HepG2 (cell line): ENCODE measurements at regions not wholly inside any gene's neighbourhood (a gene's known extent, or its start where the extent isn't known, plus 50 kb on each side); places are given as distances from the start of the nearest gene placed in this dataset.

Experiments
- ATAC-seq: fragments of 200-7000 bp; cut with Tn5 transposase; 3 replicates; pipeline ENCODE4 v1.9.1; 2020; ENCODE audit warnings: mild to moderate bottlenecking, moderate library complexity
- BruUV-seq: library from RNA; stranded (reverse); fragments of 400-500 nt; replicated peaks from 2 replicates; lab custom pipeline; 2021; lab: Mats Ljungman, UMichigan
- CTCF ChIA-PET: fragments of 300-600 bp; formaldehyde crosslinking; extraction: SDS; loops from one replicate; lab custom pipeline; 2021; ENCODE audit warnings: low total read pairs, inconsistent platforms, low intra/inter-chr PET ratio; lab: Yijun Ruan, JAX
- POLR2A ChIA-PET: fragments of 350-600 bp; sonication (Branson Sonifier 250); formaldehyde crosslinking; loops from one replicate; lab custom pipeline; 2020; ENCODE audit warnings: antibody characterized with exemption, inconsistent platforms; lab: Yijun Ruan, JAX
- DNase-seq: peaks from one replicate; pipeline ENCODE4 v3.0.0-alpha.2; 2015; ENCODE audit warnings: low spot score
- FAIRE-seq: peaks from 3 replicates; lab custom pipeline; 2011; peaks lifted over from hg19 to GRCh38; lab: Jason Lieb, UNC
- H2AFZ ChIP-seq: one replicate; pipeline ENCODE4 v1.6.1; 2011; ENCODE audit warnings: low read length, inconsistent platforms
- H3K27ac ChIP-seq: fragments of 300-600 bp; 3 replicates; pipeline ENCODE4 v1.8.0; 2011; ENCODE audit warnings: mixed run types, mild to moderate bottlenecking, mixed read lengths, low read length, inconsistent platforms; ENCODE audit not compliant: insufficient read depth; ENCODE audit errors: extremely low read length
- H3K27me3 ChIP-seq, 2 experiments: fragments of 200-600 bp in 1 of 2; 2 replicates in 1 of 2; 3 replicates in 1 of 2; pipeline versions ENCODE4 v1.6.0 to v1.8.0; 2011; ENCODE audit warnings: low read length in 2 of 2, mild to moderate bottlenecking in 2 of 2, moderate library complexity in 2 of 2, inconsistent platforms in 1 of 2; ENCODE audit not compliant: insufficient read depth in 2 of 2, control insufficient read depth in 1 of 2
- H3K36me3 ChIP-seq, 2 experiments: fragments of 200-600 bp in 1 of 2; replicated peaks in 1 of 2; 2 replicates in 1 of 2; 3 replicates in 1 of 2; pipeline versions ENCODE4 v1.5.1 to v1.8.0; 2011; ENCODE audit warnings: low read length in 2 of 2, inconsistent platforms in 1 of 2; ENCODE audit not compliant: insufficient read depth in 2 of 2, control insufficient read depth in 1 of 2
- H3K4me1 ChIP-seq: 2 replicates; pipeline ENCODE4 v1.5.1; 2012; ENCODE audit warnings: low read length, inconsistent platforms; ENCODE audit not compliant: insufficient read depth
- H3K4me2 ChIP-seq: 2 replicates; pipeline ENCODE4 v1.6.0; 2011; ENCODE audit warnings: low read depth, low read length, inconsistent platforms
- H3K4me3 ChIP-seq, 3 experiments: fragments of 200-600 bp in 1 of 3; sonication (generic), shearing (Covaris generic) in 1 of 3; replicated peaks in 1 of 3; 2 replicates each; pipeline ENCODE4 v1.5.1; 2011 to 2016; ENCODE audit warnings: low read length in 3 of 3, inconsistent platforms in 2 of 3, low read depth in 2 of 3, mild to moderate bottlenecking in 2 of 3, control low read depth in 1 of 3, mixed read lengths in 1 of 3; ENCODE audit not compliant: insufficient read depth in 1 of 3
- H3K79me2 ChIP-seq: one replicate; pipeline ENCODE4 v1.6.1; 2011; ENCODE audit warnings: low read length, inconsistent platforms; ENCODE audit not compliant: insufficient read depth
- H3K9ac ChIP-seq: 2 replicates; pipeline ENCODE4 v1.6.0; 2011; ENCODE audit warnings: mild to moderate bottlenecking, low read depth, low read length, inconsistent platforms; ENCODE audit not compliant: insufficient read depth
- H3K9me3 ChIP-seq: 2 replicates; pipeline ENCODE4 v1.5.1; 2012; ENCODE audit warnings: mild to moderate bottlenecking, low read length
- H4K20me1 ChIP-seq: 2 replicates; pipeline ENCODE4 v1.6.0; 2011; ENCODE audit warnings: inconsistent platforms, mild to moderate bottlenecking, low read length, moderate library complexity; ENCODE audit not compliant: insufficient read depth
- ARNT2 ChIP-seq: sonication (generic); formaldehyde crosslinking; IDR thresholded peaks from 2 replicates; pipeline ENCODE4 v1.8.0; 2022; ENCODE audit warnings: mild to moderate bottlenecking, low read depth, missing genetic modification reagents, moderate library complexity
- ASH2L ChIP-seq: fragments of 300-600, 200-600 bp; sonication (generic); IDR thresholded peaks from 2 replicates; pipeline ENCODE4 v1.7.0; 2017; ENCODE audit warnings: low read depth, mild to moderate bottlenecking, moderate library complexity, mixed read lengths, low read length; ENCODE audit not compliant: insufficient read length
- CBX5 ChIP-seq: sonication (generic); formaldehyde crosslinking; IDR thresholded peaks from 2 replicates; pipeline ENCODE4 v1.4.0; 2020; ENCODE audit warnings: missing genetic modification reagents, borderline replicate concordance
- EZH2 ChIP-seq: conservative IDR thresholded peaks from 2 replicates; pipeline ENCODE4 v1.6.1; 2012; ENCODE audit warnings: mild to moderate bottlenecking, low read depth, low read length, moderate library complexity
- KIAA2018 ChIP-seq: sonication (generic); formaldehyde crosslinking; IDR thresholded peaks from 2 replicates; pipeline ENCODE4 v1.5.0; 2020; ENCODE audit warnings: mild to moderate bottlenecking, missing genetic modification reagents, borderline replicate concordance
- KMT2B ChIP-seq: IDR thresholded peaks from 2 replicates; pipeline ENCODE4 v1.6.1; 2016; ENCODE audit warnings: missing genetic modification reagents, missing compliant biosample characterization
- MEIS2 ChIP-seq: sonication (generic); formaldehyde crosslinking; IDR thresholded peaks from 2 replicates; pipeline ENCODE4 v1.9.0; 2021; ENCODE audit warnings: mild to moderate bottlenecking, missing genetic modification reagents
- PBX3 ChIP-seq: sonication (generic); formaldehyde crosslinking; IDR thresholded peaks from 2 replicates; pipeline ENCODE4 v1.8.1; 2023; ENCODE audit warnings: missing genetic modification reagents, inconsistent platforms, borderline replicate concordance
- RORA ChIP-seq: sonication (generic); formaldehyde crosslinking; IDR thresholded peaks from 2 replicates; pipeline ENCODE4 v1.5.0; 2020; ENCODE audit warnings: mild to moderate bottlenecking, missing genetic modification reagents, moderate library complexity
- TARDBP ChIP-seq: sonication (generic); formaldehyde crosslinking; IDR thresholded peaks from 2 replicates; pipeline ENCODE4 v1.8.0; 2022; ENCODE audit warnings: mild to moderate bottlenecking, missing genetic modification reagents
- ZNF484 ChIP-seq: sonication (generic); formaldehyde crosslinking; IDR thresholded peaks from 2 replicates; pipeline ENCODE4 v1.5.1; 2020; ENCODE audit warnings: mild to moderate bottlenecking, low read depth, missing genetic modification reagents, borderline replicate concordance
- WGBS: methylation state at CpG from one replicate; pipeline ENCODE4 v1.1.6; 2017; ENCODE audit warnings: low lambda C conversion rate; 5-methylcytosine and 5-hydroxymethylcytosine counted together
- in situ Hi-C: cut with HindIII; loops from 2 replicates; pipeline ENCODE4 v1.10.0; 2017; ENCODE audit warnings: low pct_unique_long_range_greater_than_20kb; ENCODE audit not compliant: extremely low pct_ligation_motif_present
- intact Hi-C: fragments of 100-400 bp; cut with micrococcal nuclease; formaldehyde crosslinking; loops from one replicate; pipeline ENCODE4 v1.10.0; 2022; ENCODE audit not compliant: unreplicated experiment
- TF ChIP-seq, protein P1 (sequence below): sonication (generic); formaldehyde crosslinking; IDR thresholded peaks from 2 replicates; pipeline ENCODE4 v1.5.0; 2020; ENCODE audit warnings: missing genetic modification reagents, mild to moderate bottlenecking, borderline replicate concordance

- TF ChIP-seq KIAA2018 (CRISPR knock-in tag): no peak
- no peak for TF ChIP-seq CBX5
- no peak for TF ChIP-seq EZH2
Measured at GRCh38 chr10:3414667-3415023, 242.1 kb upstream of the PITRM1 start (continued).

DNA sequence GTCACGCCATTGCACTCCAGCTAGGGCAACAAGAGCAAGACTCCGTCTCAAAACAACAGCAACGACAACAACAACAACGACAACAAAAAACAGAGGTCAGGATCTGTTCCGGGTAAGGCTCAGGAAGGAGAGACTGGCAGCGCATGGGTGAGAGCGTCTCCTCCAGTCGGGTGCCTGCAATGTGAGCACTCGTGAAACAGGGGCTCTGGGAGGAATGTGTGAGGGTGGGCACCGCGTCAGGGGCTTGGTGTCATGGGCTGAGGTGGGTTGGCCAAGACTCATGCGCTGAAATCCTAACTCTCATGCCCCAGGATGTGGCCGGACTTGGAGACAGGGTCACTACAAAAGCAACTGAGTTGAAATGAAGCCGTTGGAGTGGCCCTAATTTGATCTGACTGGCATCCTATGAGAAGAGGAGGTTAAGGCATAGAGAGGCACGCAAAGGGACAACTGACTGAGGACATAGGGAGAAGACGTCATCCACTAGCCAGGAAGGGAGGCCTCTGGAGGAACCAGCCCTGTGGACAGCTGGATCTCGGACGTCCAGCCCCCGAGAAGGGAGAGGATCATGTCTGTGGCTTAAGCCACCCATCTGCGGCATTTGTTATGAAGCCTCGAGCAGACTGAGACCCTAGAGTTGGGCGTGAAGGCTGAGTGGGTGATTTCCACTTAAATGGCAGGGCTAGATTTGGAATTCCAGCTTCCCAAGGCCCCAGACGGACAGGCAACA is 241.5 kb upstream of the PITRM1 start:
- H3K36me3 ChIP-seq: no peaks in the 10 kb centered on the region
- WGBS: 38% methylated on average over 23 of the region's 23 CpGs
- no peak overlapping the region for H3K4me2 ChIP-seq
- H3K4me3 ChIP-seq: no peak overlapping the region
- no peaks in the 10 kb centered on the region for H3K9me3 ChIP-seq
- ChIA-PET POLR2A (no interaction called here), CTCF (no interaction called here)
- peaks cover 9 to 50% of the 10 kb centered on the region in 2 experiments; a peak in 3 of 5 replicates for H3K27me3 ChIP-seq
- FAIRE-seq (no peak), ATAC-seq (no peak), DNase-seq (no peak)
- no peak overlapping the region for H3K9ac ChIP-seq
- no peak overlapping the region for H3K27ac ChIP-seq
- H2AFZ ChIP-seq: no peak overlapping the region
- intact Hi-C loops: no loop called here
- H4K20me1 ChIP-seq: no peaks in the 10 kb centered on the region
- BruUV-seq: no TSS peak
- no peaks in the 10 kb centered on the region for H3K79me2 ChIP-seq
- no peaks in the 10 kb centered on the region for H3K4me1 ChIP-seq
- in situ Hi-C loops: no loop called here
- TF ChIP-seq KMT2B (no peak), MEIS2 (CRISPR knock-in tag) (no peak), ZNF484 (no peak), ASH2L (no peak), ARNT2 (CRISPR knock-in tag) (no peak), PBX3 (CRISPR knock-in tag) (no peak), TARDBP (CRISPR knock-in tag) (no peak), RORA (CRISPR knock-in tag) (no peak)
- TF ChIP-seq, protein P1, sequence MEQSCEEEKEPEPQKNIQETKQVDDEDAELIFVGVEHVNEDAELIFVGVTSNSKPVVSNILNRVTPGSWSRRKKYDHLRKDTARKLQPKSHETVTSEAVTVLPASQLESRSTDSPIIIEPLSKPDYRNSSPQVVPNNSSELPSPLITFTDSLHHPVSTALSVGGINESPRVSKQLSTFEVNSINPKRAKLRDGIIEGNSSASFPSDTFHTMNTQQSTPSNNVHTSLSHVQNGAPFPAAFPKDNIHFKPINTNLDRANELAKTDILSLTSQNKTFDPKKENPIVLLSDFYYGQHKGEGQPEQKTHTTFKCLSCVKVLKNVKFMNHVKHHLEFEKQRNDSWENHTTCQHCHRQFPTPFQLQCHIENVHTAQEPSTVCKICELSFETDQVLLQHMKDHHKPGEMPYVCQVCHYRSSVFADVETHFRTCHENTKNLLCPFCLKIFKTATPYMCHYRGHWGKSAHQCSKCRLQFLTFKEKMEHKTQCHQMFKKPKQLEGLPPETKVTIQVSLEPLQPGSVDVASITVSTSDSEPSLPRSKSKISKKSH (CRISPR knock-in tag): no peak
